ENCODE measurements at regions not wholly inside any gene's neighbourhood (a gene's known extent, or its start where the extent isn't known, plus 50 kb on each side); places are given as distances from the start of the nearest gene placed in this dataset.

- H3K4me1 ChIP-seq (replicated peaks in 1 of 2; ENCODE audit: control insufficient read depth in 2 of 2, insufficient read depth in 2 of 2, low read length in 2 of 2), result no peaks in the 10 kb centered on the region
- WGBS (ENCODE audit: insufficient coverage, low coverage, missing lambda C conversion rate), result 0% methylated on average over 4 of the region's 4 CpGs
- ChIA-PET CTCF (ENCODE audit: low intra/inter-chr PET ratio) (no interaction called here), POLR2A (interaction anchor here (0.6 kb wide), 1 partner anchor 261 kb away, joined by 3 read pairs; no protein-coding TSS in a partner anchor)
- H3K36me3 ChIP-seq (ENCODE audit: control insufficient read depth, insufficient read depth, low read length), result no peaks in the 10 kb centered on the region
- BruUV-seq (replicated peaks), result no TSS peak
- peak; percentile 24 to 37 (median 29) for DNase-seq (ENCODE audit: extremely low read depth in 1 of 4, low spot score in 3 of 4)
- no peaks in the 10 kb centered on the region for H3K79me2 ChIP-seq (ENCODE audit: control insufficient read depth, insufficient read depth, low read length)
- H4K20me1 ChIP-seq (replicated peaks; ENCODE audit: control insufficient read depth, insufficient read depth, low read length), result no peaks in the 10 kb centered on the region
- no peak for FAIRE-seq
- no peaks in the 10 kb centered on the region for H3K9me1 ChIP-seq (ENCODE audit: control insufficient read depth, insufficient read depth, low read length)
- H3K9ac ChIP-seq (ENCODE audit: insufficient read depth in 1 of 2, low read depth in 2 of 2, low read length in 2 of 2), result no peak overlapping the region
- H3K9me3 ChIP-seq (replicated peaks; ENCODE audit: control insufficient read depth, insufficient read depth, low read depth, low read length), result no peaks in the 10 kb centered on the region
- H3K4me3 ChIP-seq, result no peak overlapping the region
- ATAC-seq, result peak; percentile 69
- intact Hi-C loops (cut with micrococcal nuclease) (no loop called here), in situ Hi-C loops (cut with MboI) (no loop called here)
- H3K27me3 ChIP-seq (ENCODE audit: control insufficient read depth in 2 of 2, insufficient read depth in 2 of 2, low read length in 2 of 2), result no peaks in the 10 kb centered on the region; a peak in 1 of 5 replicates
- no peak overlapping the region for H3K27ac ChIP-seq (ENCODE audit: extremely low read depth, low read depth, low read length)
- H3K4me2 ChIP-seq (ENCODE audit: insufficient read depth, low read length), result no peak overlapping the region
- no peak overlapping the region for H2AFZ ChIP-seq (ENCODE audit: low read depth, low read length)
- TF ChIP-seq XRCC5 (IDR thresholded peaks at IDR 0.05; ENCODE audit: low read depth, low read length), result no peak
- peak; percentile 38; the same call in 1 of the 2 replicates for TF ChIP-seq TOE1 (IDR thresholded peaks at IDR 0.05; ENCODE audit: borderline replicate concordance)
- TF ChIP-seq TOE1 (CRISPR knock-in tag; IDR thresholded peaks at IDR 0.05; ENCODE audit: borderline replicate concordance, low read depth), result no peak
- no peak for TF ChIP-seq DLX4 (CRISPR knock-in tag; IDR thresholded peaks at IDR 0.05)
- peak; percentile 71 for TF ChIP-seq RAD51 (IDR thresholded peaks at IDR 0.05; ENCODE audit: borderline replicate concordance, low read depth)
- TF ChIP-seq USF2 (CRISPR knock-in tag; IDR thresholded peaks at IDR 0.05), result peak; percentile 81
- TF ChIP-seq ATF4 (CRISPR knock-in tag; IDR thresholded peaks at IDR 0.05), result no peak
- no peak for TF ChIP-seq IFI16 (CRISPR knock-in tag; IDR thresholded peaks at IDR 0.05)
- TF ChIP-seq CBFA2T2 (conservative IDR thresholded peaks at IDR 0.05), result 0 out of 2 replicates have a peak, but pooled peaks have one; percentile 15
- peak; percentile 62 for TF ChIP-seq USF1 (CRISPR knock-in tag; IDR thresholded peaks at IDR 0.05)
- no peak for TF ChIP-seq GMEB1 (CRISPR knock-in tag; IDR thresholded peaks at IDR 0.05)
Observed at GRCh38 chr17:6286233-6286632, 148.7 kb downstream of the AIPL1 start.

All from K562 (cell line).